Esophagus (tissue), 2 donors: ENCODE measurements at regions not wholly inside any gene's neighbourhood (a gene's known extent, or its start where the extent isn't known, plus 50 kb on each side); places are given as distances from the start of the nearest gene placed in this dataset.

ENCODE experiments used
- H3K27ac ChIP-seq, 2 donors: one replicate each; pipeline ENCODE4 v1.5.1; 2013; ENCODE audit warnings: low read depth in 2 of 2, mild to moderate bottlenecking in 2 of 2, inconsistent platforms in 1 of 2, low read length in 1 of 2, moderate library complexity in 1 of 2
- H3K27me3 ChIP-seq, 2 donors: one replicate each; pipeline ENCODE4 v1.6.1; 2013; ENCODE audit warnings: low read length in 2 of 2, control low read depth in 1 of 2, mild to moderate bottlenecking in 1 of 2; ENCODE audit not compliant: insufficient read depth in 2 of 2, control insufficient read depth in 1 of 2
- H3K36me3 ChIP-seq, 2 donors: one replicate each; pipeline ENCODE4 v1.6.1; 2013; ENCODE audit warnings: low read length in 1 of 2; ENCODE audit not compliant: control insufficient read depth in 2 of 2, insufficient read depth in 2 of 2
- H3K4me1 ChIP-seq, 2 donors: one replicate each; pipeline ENCODE4 v1.6.1; 2013; ENCODE audit warnings: low read length in 1 of 2; ENCODE audit not compliant: control insufficient read depth in 2 of 2, insufficient read depth in 2 of 2
- H3K4me3 ChIP-seq, 2 donors: one replicate each; pipeline ENCODE4 v1.5.1; 2013; ENCODE audit warnings: low read length in 2 of 2, mild to moderate bottlenecking in 2 of 2, low read depth in 1 of 2, moderate library complexity in 1 of 2
- H3K9me3 ChIP-seq, 2 donors: one replicate each; pipeline ENCODE4 v1.6.1; 2013; ENCODE audit warnings: mild to moderate bottlenecking in 2 of 2, low read depth in 1 of 2, low read length in 1 of 2, moderate library complexity in 1 of 2; ENCODE audit not compliant: control insufficient read depth in 2 of 2, insufficient read depth in 1 of 2
- WGBS, 2 donors: extraction: QIAGEN DNeasy Blood & Tissue Kit; methylation state at CpG; one replicate each; pipeline ENCODE4 v1.1.7; 2013; 5-methylcytosine and 5-hydroxymethylcytosine counted together
- donor health status: healthy with polysubstance abuse.
- donor health status: Bipolar disorder and iron deficiency.

- H3K9me3 ChIP-seq, result no peaks in the 10 kb centered on the region
- H3K27me3 ChIP-seq, result no peaks in the 10 kb centered on the region
- no peaks in the 10 kb centered on the region for H3K36me3 ChIP-seq
- peak overlapping the region; percentile 36 to 85 for H3K27ac ChIP-seq
- H3K4me3 ChIP-seq, result no peak overlapping the region
- H3K4me1 ChIP-seq, result no peaks in the 10 kb centered on the region
- WGBS, 2 donors, result 61 to 70% methylated on average over 1 of the region's 1 CpG
These were observed 481.8 kb downstream of the SEMA3D start for GRCh38 chr7:84705079-84705478.

DNA sequence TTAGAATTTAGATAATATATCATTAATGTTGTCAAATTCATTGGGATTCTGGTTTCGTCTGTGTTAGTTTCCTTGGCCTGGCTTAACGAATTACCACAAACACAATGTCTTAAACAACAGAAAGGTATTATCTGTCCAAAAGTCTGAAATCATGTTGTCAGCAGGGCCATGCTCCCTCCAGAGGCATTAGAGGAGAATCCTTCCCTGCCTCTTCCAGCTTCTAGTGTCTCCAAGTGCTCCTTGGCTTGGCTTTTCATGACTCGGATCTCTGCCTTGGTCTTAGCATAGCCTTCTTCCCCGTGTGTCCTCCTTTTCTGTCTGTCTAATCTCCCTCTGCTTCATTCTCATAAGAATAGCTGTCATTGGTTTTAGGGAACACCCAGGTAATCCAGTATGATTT is 482.5 kb downstream of the SEMA3D start:
- H3K27me3 ChIP-seq, result no peaks in the 10 kb centered on the region
- no peaks in the 10 kb centered on the region for H3K4me1 ChIP-seq
- 76 to 82% methylated on average over 4 of the region's 4 CpGs for WGBS, 2 donors
- no peaks in the 10 kb centered on the region for H3K9me3 ChIP-seq
- peak overlapping the region; percentile 18 to 85 for H3K27ac ChIP-seq
- no peaks in the 10 kb centered on the region for H3K36me3 ChIP-seq
- H3K4me3 ChIP-seq, result no peak overlapping the region

DNA sequence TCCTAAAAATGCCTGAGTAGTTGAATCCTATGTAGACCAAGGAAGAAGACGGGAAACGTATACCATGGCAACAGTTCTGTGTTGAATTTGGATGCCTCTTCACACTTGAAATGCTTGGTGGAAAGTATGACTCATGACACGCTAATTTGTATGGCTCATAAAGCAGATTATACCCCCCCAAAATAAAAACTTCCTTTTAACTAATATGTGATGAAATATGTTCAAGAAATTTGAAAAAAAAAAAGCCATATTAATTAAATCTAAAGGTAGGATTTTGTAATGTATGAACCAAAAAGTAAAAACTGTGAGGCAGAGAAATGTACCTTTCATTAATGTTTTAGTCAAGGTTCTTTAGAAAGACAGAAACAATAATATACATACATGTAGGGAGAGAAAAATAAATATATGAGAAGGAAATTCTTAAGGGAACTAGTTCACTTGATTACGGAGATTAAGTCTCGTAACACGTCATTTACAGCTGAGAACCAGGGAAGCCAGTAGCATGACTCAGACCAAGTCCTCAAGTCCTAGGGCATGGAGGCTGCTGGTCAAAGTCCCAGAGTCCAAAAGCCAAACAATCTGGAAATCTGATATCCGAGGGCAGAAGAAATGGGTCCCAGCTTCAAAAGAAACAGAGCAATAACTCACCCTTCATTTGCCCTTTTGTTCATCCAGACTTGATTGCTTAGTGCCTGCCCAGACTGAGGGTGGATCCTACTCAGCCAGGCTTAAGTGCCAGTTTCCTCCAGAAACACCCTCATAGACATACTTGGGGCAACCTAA is 485.1 kb downstream of the SEMA3D start:
- H3K4me3 ChIP-seq, result no peak overlapping the region
- no peaks in the 10 kb centered on the region for H3K9me3 ChIP-seq
- 37 to 39% methylated on average over 7 of the region's 7 CpGs for WGBS, 2 donors
- no peaks in the 10 kb centered on the region for H3K27me3 ChIP-seq
- H3K4me1 ChIP-seq, result no peaks in the 10 kb centered on the region
- peak overlapping the region; percentile 67 to 68 for H3K27ac ChIP-seq
- H3K36me3 ChIP-seq, result no peaks in the 10 kb centered on the region

DNA sequence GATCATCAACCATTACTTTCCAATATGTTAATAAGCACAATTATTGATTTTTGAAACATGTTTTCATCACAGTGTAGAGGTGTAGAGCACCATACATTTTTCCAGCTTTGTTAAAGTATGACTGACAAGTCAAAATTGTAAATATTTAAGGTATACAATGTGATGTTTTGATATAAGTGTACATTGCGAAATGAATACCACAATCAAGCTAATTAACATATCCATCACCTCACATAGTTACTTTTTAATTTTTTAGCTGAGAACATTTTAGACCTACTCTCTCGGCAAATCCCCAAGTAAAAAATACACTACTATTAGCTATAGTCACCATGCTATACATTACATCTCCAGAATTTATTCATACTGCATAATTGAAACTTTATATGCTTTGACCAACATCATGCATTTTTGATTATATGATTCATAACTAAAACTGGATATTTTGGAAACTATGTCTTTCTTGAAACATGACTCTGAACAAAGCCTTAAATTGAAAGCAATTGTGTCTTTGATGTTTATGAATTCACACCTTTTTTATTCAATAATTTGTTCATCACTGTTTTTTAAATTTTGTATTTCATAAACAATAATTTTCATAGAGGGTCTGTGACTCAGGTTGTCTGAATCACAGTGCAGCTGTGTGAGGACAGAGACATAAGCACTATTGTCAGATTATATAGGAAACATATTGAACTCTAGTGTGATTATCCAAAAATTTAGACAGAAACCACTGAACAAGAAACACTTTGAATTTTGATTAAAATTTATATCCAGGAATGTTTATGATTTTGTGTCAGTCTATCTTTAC is 486.1 kb downstream of the SEMA3D start:
- Histone ChIP-seq H3K4me3 (no peak overlapping the region), H3K9me3 (no peaks in the 10 kb centered on the region), H3K27me3 (no peaks in the 10 kb centered on the region), H3K4me1 (no peaks in the 10 kb centered on the region), H3K36me3 (no peaks in the 10 kb centered on the region), H3K27ac (no peak overlapping the region)
- WGBS, 2 donors, result 91 to 97% methylated on average over 2 of the region's 2 CpGs

DNA sequence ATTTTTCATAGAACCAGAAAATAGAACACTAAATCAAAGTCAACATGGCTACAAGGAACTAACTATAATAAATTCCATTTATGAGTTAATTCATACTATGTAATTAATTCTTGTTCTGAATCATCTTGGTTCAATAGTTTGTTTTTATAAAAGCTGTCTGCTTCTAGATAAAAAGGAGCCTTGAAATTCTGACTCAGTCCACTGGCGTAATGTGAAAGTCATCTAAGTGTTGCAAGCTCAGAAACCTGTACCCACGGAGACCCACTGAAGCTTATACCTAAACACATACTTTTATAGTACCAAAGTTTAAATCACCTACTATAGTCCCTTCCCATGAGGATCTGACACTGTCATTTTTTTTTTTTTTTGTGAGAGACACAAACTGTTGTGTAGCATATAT is 489.4 kb downstream of the SEMA3D start:
- Histone ChIP-seq H3K36me3 (no peaks in the 10 kb centered on the region), H3K27me3 (no peaks in the 10 kb centered on the region), H3K27ac (no peak overlapping the region), H3K4me3 (no peak overlapping the region), H3K9me3 (no peaks in the 10 kb centered on the region), H3K4me1 (no peaks in the 10 kb centered on the region)
- 48 to 52% methylated on average over 2 of the region's 2 CpGs for WGBS, 2 donors

GRCh38 chr7:84693483-84693882 is 493.4 kb downstream of the SEMA3D start:
- Histone ChIP-seq H3K9me3 (no peaks in the 10 kb centered on the region), H3K4me3 (no peak overlapping the region), H3K27me3 (no peaks in the 10 kb centered on the region), H3K4me1 (no peaks in the 10 kb centered on the region), H3K36me3 (no peaks in the 10 kb centered on the region), H3K27ac (no peak overlapping the region)
- WGBS, 2 donors, result 91 to 93% methylated on average over 1 of the region's 1 CpG

GRCh38 chr7:84688671-84689070 is 494.1 kb upstream of the SEMA3A start:
- H3K9me3 ChIP-seq, result no peaks in the 10 kb centered on the region
- H3K4me1 ChIP-seq, result no peaks in the 10 kb centered on the region
- no peaks in the 10 kb centered on the region for H3K36me3 ChIP-seq
- H3K27me3 ChIP-seq, result no peaks in the 10 kb centered on the region
- H3K27ac ChIP-seq, result no peak overlapping the region
- H3K4me3 ChIP-seq, result no peak overlapping the region

- no peak overlapping the region for H3K27ac ChIP-seq
- no peak overlapping the region for H3K4me3 ChIP-seq
- H3K9me3 ChIP-seq, result no peaks in the 10 kb centered on the region
- WGBS, 2 donors, result 53 to 54% methylated on average over 1 of the region's 1 CpG
- no peaks in the 10 kb centered on the region for H3K36me3 ChIP-seq
- H3K27me3 ChIP-seq, result no peaks in the 10 kb centered on the region
- H3K4me1 ChIP-seq, result no peaks in the 10 kb centered on the region
These were observed 491.8 kb upstream of the SEMA3A start for GRCh38 chr7:84686373-84686772.

DNA sequence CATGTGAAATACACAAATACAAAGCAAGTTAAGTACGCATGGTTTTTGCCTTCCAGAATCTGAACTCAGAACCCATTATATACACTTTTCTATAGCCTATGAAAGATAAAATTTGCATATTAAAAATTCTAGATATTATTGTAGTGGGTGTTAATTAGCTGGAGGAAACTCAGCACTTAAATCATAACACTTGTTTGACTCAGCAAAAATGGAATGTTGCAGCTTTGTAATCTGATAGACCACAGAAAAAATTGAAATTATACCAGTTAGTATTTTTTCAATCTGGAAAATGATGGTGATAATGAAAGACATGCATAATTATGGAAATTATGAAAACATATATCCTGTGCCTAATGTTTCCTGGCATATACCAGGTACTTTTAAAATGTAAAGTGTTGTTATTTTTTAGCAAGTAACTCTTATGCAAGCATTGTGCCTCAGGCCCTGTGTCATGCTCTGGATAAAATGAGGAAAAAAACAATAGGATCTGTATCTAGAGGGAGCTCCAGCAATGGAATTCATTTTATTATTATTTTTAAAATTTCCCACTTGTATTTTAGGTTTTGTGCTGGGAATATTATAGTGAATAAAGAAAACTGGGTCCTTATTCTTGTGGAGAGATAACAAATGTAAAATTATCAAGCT is 490.4 kb upstream of the SEMA3A start:
- no peaks in the 10 kb centered on the region for H3K27me3 ChIP-seq
- H3K27ac ChIP-seq, result no peak overlapping the region
- no peaks in the 10 kb centered on the region for H3K36me3 ChIP-seq
- no peak overlapping the region for H3K4me3 ChIP-seq
- H3K9me3 ChIP-seq, result no peaks in the 10 kb centered on the region
- 96 to 97% methylated on average over 1 of the region's 1 CpG for WGBS, 2 donors
- no peaks in the 10 kb centered on the region for H3K4me1 ChIP-seq
